ENCODE measurements at regions not wholly inside any gene's neighbourhood (a gene's known extent, or its start where the extent isn't known, plus 50 kb on each side); places are given as distances from the start of the nearest gene placed in this dataset.

GRCh38 chr1:112298558-112298957 is 97.5 kb upstream of the CTTNBP2NL start:
- no peak overlapping the region for H3K27ac ChIP-seq (ENCODE audit: low read length)
- no peak overlapping the region for H3K9ac ChIP-seq (ENCODE audit: low read length)
- H3F3A ChIP-seq (ENCODE audit: insufficient read depth, low read length, poor library complexity, severe bottlenecking), result no peaks in the 10 kb centered on the region
- no peaks in the 10 kb centered on the region for H3K27me3 ChIP-seq (ENCODE audit: insufficient read depth, low read depth, low read length)
- H3K9me3 ChIP-seq (ENCODE audit: low read length), result no peaks in the 10 kb centered on the region
- H3K9me2 ChIP-seq (ENCODE audit: insufficient read depth, low read length), result no peaks in the 10 kb centered on the region
- no peaks in the 10 kb centered on the region for H3K79me2 ChIP-seq (replicated peaks; ENCODE audit: insufficient read depth, low read length)
- H3K4me2 ChIP-seq (ENCODE audit: low read length), result no peak overlapping the region
- no peak overlapping the region for H3K4me3 ChIP-seq (ENCODE audit: low read length)
- no peaks in the 10 kb centered on the region for H4K20me1 ChIP-seq (ENCODE audit: insufficient read depth)
- TF ChIP-seq MXI1 (conservative IDR thresholded peaks at IDR 0.05; ENCODE audit: poor library complexity, severe bottlenecking) (no peak), TAF1 (IDR thresholded peaks at IDR 0.05; ENCODE audit: low read depth) (no peak)
- no peak overlapping the region for H2AFZ ChIP-seq (ENCODE audit: low read depth, low read length)
- no peaks in the 10 kb centered on the region for H3K36me3 ChIP-seq (ENCODE audit: insufficient read depth, low read length)

- H3K9ac ChIP-seq (ENCODE audit: low read length), result no peak overlapping the region
- no peak overlapping the region for H3K4me2 ChIP-seq (ENCODE audit: low read length)
- H3K79me2 ChIP-seq (replicated peaks; ENCODE audit: insufficient read depth, low read length), result no peaks in the 10 kb centered on the region
- H3K4me3 ChIP-seq (ENCODE audit: low read length), result no peak overlapping the region
- H3F3A ChIP-seq (ENCODE audit: insufficient read depth, low read length, poor library complexity, severe bottlenecking), result no peaks in the 10 kb centered on the region
- no peak overlapping the region for H2AFZ ChIP-seq (ENCODE audit: low read depth, low read length)
- no peaks in the 10 kb centered on the region for H3K9me2 ChIP-seq (ENCODE audit: insufficient read depth, low read length)
- H4K20me1 ChIP-seq (ENCODE audit: insufficient read depth), result no peaks in the 10 kb centered on the region
- H3K27ac ChIP-seq (ENCODE audit: low read length), result no peak overlapping the region
- H3K36me3 ChIP-seq (ENCODE audit: insufficient read depth, low read length), result no peaks in the 10 kb centered on the region
- no peak for TF ChIP-seq TAF1 (IDR thresholded peaks at IDR 0.05; ENCODE audit: low read depth)
- H3K27me3 ChIP-seq (ENCODE audit: insufficient read depth, low read depth, low read length), result no peaks in the 10 kb centered on the region
- no peaks in the 10 kb centered on the region for H3K9me3 ChIP-seq (ENCODE audit: low read length)
Observed at GRCh38 chr1:112304126-112304525, 91.9 kb upstream of the CTTNBP2NL start.

- Histone ChIP-seq H3K27me3 (ENCODE audit: insufficient read depth, low read depth, low read length) (no peaks in the 10 kb centered on the region), H3K4me3 (ENCODE audit: low read length) (no peak overlapping the region), H3K9me2 (ENCODE audit: insufficient read depth, low read length) (no peaks in the 10 kb centered on the region), H3K27ac (ENCODE audit: low read length) (no peak overlapping the region), H2AFZ (ENCODE audit: low read depth, low read length) (no peak overlapping the region), H3K36me3 (ENCODE audit: insufficient read depth, low read length) (no peaks in the 10 kb centered on the region), H3F3A (ENCODE audit: insufficient read depth, low read length, poor library complexity, severe bottlenecking) (no peaks in the 10 kb centered on the region), H3K79me2 (replicated peaks; ENCODE audit: insufficient read depth, low read length) (no peaks in the 10 kb centered on the region), H4K20me1 (ENCODE audit: insufficient read depth) (no peaks in the 10 kb centered on the region), H3K4me2 (ENCODE audit: low read length) (no peak overlapping the region), H3K9me3 (ENCODE audit: low read length) (no peaks in the 10 kb centered on the region), H3K9ac (ENCODE audit: low read length) (no peak overlapping the region)
- TF ChIP-seq CTCF (IDR thresholded peaks at IDR 0.05; ENCODE audit: poor library complexity, severe bottlenecking) (no peak), POLR2AphosphoS5 (IDR thresholded peaks at IDR 0.05) (no peak), REST (IDR thresholded peaks at IDR 0.05; ENCODE audit: borderline replicate concordance) (no peak)
Observed at GRCh38 chr1:112304612-112305011, 91.4 kb upstream of the CTTNBP2NL start.
